ENCODE measurements at regions not wholly inside any gene's neighbourhood (a gene's known extent, or its start where the extent isn't known, plus 50 kb on each side); places are given as distances from the start of the nearest gene placed in this dataset.

DNA sequence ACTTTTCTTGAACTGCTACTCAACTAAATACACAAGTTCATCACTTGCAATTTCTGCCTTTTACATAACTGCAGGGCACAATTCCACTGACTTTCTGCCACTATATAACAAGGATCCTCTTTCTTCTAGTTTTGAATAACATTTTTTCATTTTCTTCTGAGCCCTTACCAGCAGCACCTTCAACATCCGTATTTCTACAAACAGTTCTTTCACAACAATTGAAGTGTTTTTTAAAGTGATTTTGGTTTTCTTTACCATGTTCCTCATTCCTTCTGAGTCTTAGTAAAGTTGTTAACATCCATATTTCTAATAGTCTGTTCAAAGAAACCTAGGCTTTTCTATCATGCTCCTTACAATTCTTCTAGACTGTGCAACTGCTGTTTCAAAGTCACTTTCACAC is 127.2 kb upstream of the PITX1 start:
- TF ChIP-seq TAF1 (IDR thresholded peaks at IDR 0.05; ENCODE audit: borderline replicate concordance, insufficient read depth, low read length) (no peak), POLR2AphosphoS5 (IDR thresholded peaks at IDR 0.05; ENCODE audit: low read depth, low read length) (no peak), FOXP2 (optimal IDR thresholded peaks at IDR 0.05; ENCODE audit: borderline replicate concordance, extremely low read depth, extremely low read length, insufficient read depth) (no peak), SIN3A (IDR thresholded peaks at IDR 0.05; ENCODE audit: borderline replicate concordance, insufficient read depth, low read length) (no peak)
- TF ChIP-seq, protein P1, sequence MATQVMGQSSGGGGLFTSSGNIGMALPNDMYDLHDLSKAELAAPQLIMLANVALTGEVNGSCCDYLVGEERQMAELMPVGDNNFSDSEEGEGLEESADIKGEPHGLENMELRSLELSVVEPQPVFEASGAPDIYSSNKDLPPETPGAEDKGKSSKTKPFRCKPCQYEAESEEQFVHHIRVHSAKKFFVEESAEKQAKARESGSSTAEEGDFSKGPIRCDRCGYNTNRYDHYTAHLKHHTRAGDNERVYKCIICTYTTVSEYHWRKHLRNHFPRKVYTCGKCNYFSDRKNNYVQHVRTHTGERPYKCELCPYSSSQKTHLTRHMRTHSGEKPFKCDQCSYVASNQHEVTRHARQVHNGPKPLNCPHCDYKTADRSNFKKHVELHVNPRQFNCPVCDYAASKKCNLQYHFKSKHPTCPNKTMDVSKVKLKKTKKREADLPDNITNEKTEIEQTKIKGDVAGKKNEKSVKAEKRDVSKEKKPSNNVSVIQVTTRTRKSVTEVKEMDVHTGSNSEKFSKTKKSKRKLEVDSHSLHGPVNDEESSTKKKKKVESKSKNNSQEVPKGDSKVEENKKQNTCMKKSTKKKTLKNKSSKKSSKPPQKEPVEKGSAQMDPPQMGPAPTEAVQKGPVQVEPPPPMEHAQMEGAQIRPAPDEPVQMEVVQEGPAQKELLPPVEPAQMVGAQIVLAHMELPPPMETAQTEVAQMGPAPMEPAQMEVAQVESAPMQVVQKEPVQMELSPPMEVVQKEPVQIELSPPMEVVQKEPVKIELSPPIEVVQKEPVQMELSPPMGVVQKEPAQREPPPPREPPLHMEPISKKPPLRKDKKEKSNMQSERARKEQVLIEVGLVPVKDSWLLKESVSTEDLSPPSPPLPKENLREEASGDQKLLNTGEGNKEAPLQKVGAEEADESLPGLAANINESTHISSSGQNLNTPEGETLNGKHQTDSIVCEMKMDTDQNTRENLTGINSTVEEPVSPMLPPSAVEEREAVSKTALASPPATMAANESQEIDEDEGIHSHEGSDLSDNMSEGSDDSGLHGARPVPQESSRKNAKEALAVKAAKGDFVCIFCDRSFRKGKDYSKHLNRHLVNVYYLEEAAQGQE (IDR thresholded peaks at IDR 0.05; ENCODE audit: insufficient read depth in 1 of 2, low read depth in 2 of 2, low read length in 2 of 2), result no peak
